Activated T-helper 1 cell treated with anti-CD3 and anti-CD28 coated beads, Interleukin-12 subunit alpha, Interleukin-12 subunit beta, Interleukin-2, Interleukin-4 antibody, amounts not matched to agents 30 ng/mL and 10 ng/mL and 1 ng/mL, durations not matched to agents 14 hours and 24 hours and 36 hours (primary cell): ENCODE measurements at regions not wholly inside any gene's neighbourhood (a gene's known extent, or its start where the extent isn't known, plus 50 kb on each side); places are given as distances from the start of the nearest gene placed in this dataset.
"Not testable (repeated sequence)": the region's sequence is repeated elsewhere in the genome, so short reads cannot be mapped to it uniquely, and the experiment has no call there.

Experiments used
- DNase-seq: peaks from one replicate; pipeline ENCODE4 v3.0.0; 2021; ENCODE audit warnings: low spot score
- H3K27ac Mint-ChIP-seq: one replicate; pipeline ENCODE4 v1.8.0; 2021; ENCODE audit warnings: mild to moderate bottlenecking, mixed read lengths
- H3K27me3 Mint-ChIP-seq: one replicate; pipeline ENCODE4 v1.8.0; 2022; ENCODE audit warnings: mild to moderate bottlenecking, moderate library complexity, mixed read lengths; ENCODE audit not compliant: insufficient read depth
- H3K36me3 Mint-ChIP-seq: one replicate; pipeline ENCODE4 v1.8.0; 2021; ENCODE audit warnings: low read depth, mixed read lengths
- H3K4me1 Mint-ChIP-seq: one replicate; pipeline ENCODE4 v1.8.0; 2021; ENCODE audit warnings: low read depth, mixed read lengths
- H3K4me3 Mint-ChIP-seq: one replicate; pipeline ENCODE4 v1.8.0; 2021; ENCODE audit warnings: mild to moderate bottlenecking, moderate library complexity, mixed read lengths
- H3K9me3 Mint-ChIP-seq: one replicate; pipeline ENCODE4 v1.8.0; 2021; ENCODE audit warnings: mixed read lengths
- intact Hi-C: fragments of 100-400 bp; cut with micrococcal nuclease; formaldehyde crosslinking; loops from one replicate; pipeline ENCODE4 v1.15.1; 2024

- H3K27ac Mint-ChIP-seq, DNase-seq, H3K4me3 Mint-ChIP-seq, H3K4me1 Mint-ChIP-seq, H3K36me3 Mint-ChIP-seq, intact Hi-C loops, H3K27me3 Mint-ChIP-seq: not testable (repeated sequence)
- H3K9me3 Mint-ChIP-seq: peaks cover 16% of the 10 kb centered on the region
Observed at GRCh38 chr14:28187902-28188830, 578.4 kb upstream of the FOXG1 start.

- no peak overlapping the region for H3K27ac Mint-ChIP-seq
- no peaks in the 10 kb centered on the region for H3K27me3 Mint-ChIP-seq
- H3K9me3 Mint-ChIP-seq: peaks cover 11% of the 10 kb centered on the region
- H3K36me3 Mint-ChIP-seq: no peaks in the 10 kb centered on the region
- intact Hi-C loops: no loop called here
- no peak for DNase-seq
- no peak overlapping the region for H3K4me3 Mint-ChIP-seq
- H3K4me1 Mint-ChIP-seq: no peaks in the 10 kb centered on the region
Observed at GRCh38 chr14:28196878-28197277, 569.7 kb upstream of the FOXG1 start.

- H3K27me3 Mint-ChIP-seq: no peaks in the 10 kb centered on the region
- H3K36me3 Mint-ChIP-seq: no peaks in the 10 kb centered on the region
- intact Hi-C loops: no loop called here
- no peaks in the 10 kb centered on the region for H3K4me1 Mint-ChIP-seq
- H3K27ac Mint-ChIP-seq: no peak overlapping the region
- H3K4me3 Mint-ChIP-seq: no peak overlapping the region
- DNase-seq: no peak
- peaks cover 18% of the 10 kb centered on the region for H3K9me3 Mint-ChIP-seq
Observed at GRCh38 chr14:28220391-28220790, 546.2 kb upstream of the FOXG1 start.

GRCh38 chr14:28240909-28241308, 525.7 kb upstream of the FOXG1 start:
- Mint-ChIP-seq H3K27ac (no peak overlapping the region), H3K27me3 (no peaks in the 10 kb centered on the region), H3K36me3 (no peaks in the 10 kb centered on the region), H3K9me3 (peaks cover 27% of the 10 kb centered on the region), H3K4me3 (no peak overlapping the region), H3K4me1 (no peaks in the 10 kb centered on the region)
- no peak for DNase-seq
- intact Hi-C loops: no loop called here

- Mint-ChIP-seq H3K36me3 (no peaks in the 10 kb centered on the region), H3K27me3 (no peaks in the 10 kb centered on the region), H3K27ac (no peak overlapping the region), H3K9me3 (peaks cover 24% of the 10 kb centered on the region), H3K4me3 (no peak overlapping the region), H3K4me1 (no peaks in the 10 kb centered on the region)
- intact Hi-C loops: no loop called here
- no peak for DNase-seq
Observed at GRCh38 chr14:28242895-28243294, 523.7 kb upstream of the FOXG1 start.

- H3K9me3 Mint-ChIP-seq: peaks cover 21% of the 10 kb centered on the region
- H3K36me3 Mint-ChIP-seq: no peaks in the 10 kb centered on the region
Observed at GRCh38 chr14:28243600-28243999, 523.0 kb upstream of the FOXG1 start.

GRCh38 chr14:28245216-28245615, 521.4 kb upstream of the FOXG1 start:
- no peak for DNase-seq
- Mint-ChIP-seq H3K27ac (no peak overlapping the region), H3K4me3 (no peak overlapping the region), H3K4me1 (no peaks in the 10 kb centered on the region), H3K9me3 (peaks cover 20% of the 10 kb centered on the region), H3K27me3 (no peaks in the 10 kb centered on the region), H3K36me3 (no peaks in the 10 kb centered on the region)
- intact Hi-C loops: no loop called here

More at GRCh38 chr14:28243600-28243999, 523.0 kb upstream of the FOXG1 start:
- H3K27ac Mint-ChIP-seq: no peak overlapping the region
- intact Hi-C loops: no loop called here
- no peak overlapping the region for H3K4me3 Mint-ChIP-seq
- H3K27me3 Mint-ChIP-seq: no peaks in the 10 kb centered on the region
- H3K4me1 Mint-ChIP-seq: no peaks in the 10 kb centered on the region
- DNase-seq: no peak

- H3K27ac Mint-ChIP-seq: no peak overlapping the region
- DNase-seq: no peak
- no peak overlapping the region for H3K4me3 Mint-ChIP-seq
- no peaks in the 10 kb centered on the region for H3K36me3 Mint-ChIP-seq
- H3K9me3 Mint-ChIP-seq: peaks cover 30% of the 10 kb centered on the region
- H3K27me3 Mint-ChIP-seq: no peaks in the 10 kb centered on the region
- no peaks in the 10 kb centered on the region for H3K4me1 Mint-ChIP-seq
- intact Hi-C loops: no loop called here
Observed at GRCh38 chr14:28247491-28247890, 519.1 kb upstream of the FOXG1 start.

- peaks cover 44% of the 10 kb centered on the region for H3K9me3 Mint-ChIP-seq
- H3K4me1 Mint-ChIP-seq, H3K27me3 Mint-ChIP-seq, DNase-seq, H3K36me3 Mint-ChIP-seq, H3K27ac Mint-ChIP-seq, H3K4me3 Mint-ChIP-seq, intact Hi-C loops: not testable (repeated sequence)
Observed at GRCh38 chr14:28252124-28252523, 514.5 kb upstream of the FOXG1 start.

GRCh38 chr14:28254768-28255167, 511.8 kb upstream of the FOXG1 start:
- Mint-ChIP-seq H3K27me3 (no peaks in the 10 kb centered on the region), H3K27ac (no peak overlapping the region), H3K4me1 (no peaks in the 10 kb centered on the region), H3K36me3 (no peaks in the 10 kb centered on the region), H3K4me3 (no peak overlapping the region), H3K9me3 (peaks cover 33% of the 10 kb centered on the region)
- DNase-seq: no peak
- intact Hi-C loops: no loop called here

- no peaks in the 10 kb centered on the region for H3K4me1 Mint-ChIP-seq
- intact Hi-C loops: no loop called here
- no peak overlapping the region for H3K27ac Mint-ChIP-seq
- no peak for DNase-seq
- no peaks in the 10 kb centered on the region for H3K27me3 Mint-ChIP-seq
- no peaks in the 10 kb centered on the region for H3K36me3 Mint-ChIP-seq
- H3K4me3 Mint-ChIP-seq: no peak overlapping the region
- H3K9me3 Mint-ChIP-seq: peaks cover 46% of the 10 kb centered on the region
Observed at GRCh38 chr14:28264306-28264705, 502.3 kb upstream of the FOXG1 start.

- no peaks in the 10 kb centered on the region for H3K36me3 Mint-ChIP-seq
- no peaks in the 10 kb centered on the region for H3K4me1 Mint-ChIP-seq
- no peak for DNase-seq
- no peak overlapping the region for H3K4me3 Mint-ChIP-seq
- intact Hi-C loops: no loop called here
- no peaks in the 10 kb centered on the region for H3K27me3 Mint-ChIP-seq
- no peak overlapping the region for H3K27ac Mint-ChIP-seq
- H3K9me3 Mint-ChIP-seq: peaks cover 38% of the 10 kb centered on the region
Observed at GRCh38 chr14:28272270-28272669, 494.3 kb upstream of the FOXG1 start.

GRCh38 chr14:28280530-28280929, 486.1 kb upstream of the FOXG1 start:
- Mint-ChIP-seq H3K4me1 (no peaks in the 10 kb centered on the region), H3K4me3 (no peak overlapping the region), H3K36me3 (no peaks in the 10 kb centered on the region), H3K27ac (no peak overlapping the region), H3K27me3 (no peaks in the 10 kb centered on the region), H3K9me3 (peaks cover 21% of the 10 kb centered on the region)
- no peak for DNase-seq
- intact Hi-C loops: no loop called here
